ENCODE measurements at regions not wholly inside any gene's neighbourhood (a gene's known extent, or its start where the extent isn't known, plus 50 kb on each side); places are given as distances from the start of the nearest gene placed in this dataset.

DNA sequence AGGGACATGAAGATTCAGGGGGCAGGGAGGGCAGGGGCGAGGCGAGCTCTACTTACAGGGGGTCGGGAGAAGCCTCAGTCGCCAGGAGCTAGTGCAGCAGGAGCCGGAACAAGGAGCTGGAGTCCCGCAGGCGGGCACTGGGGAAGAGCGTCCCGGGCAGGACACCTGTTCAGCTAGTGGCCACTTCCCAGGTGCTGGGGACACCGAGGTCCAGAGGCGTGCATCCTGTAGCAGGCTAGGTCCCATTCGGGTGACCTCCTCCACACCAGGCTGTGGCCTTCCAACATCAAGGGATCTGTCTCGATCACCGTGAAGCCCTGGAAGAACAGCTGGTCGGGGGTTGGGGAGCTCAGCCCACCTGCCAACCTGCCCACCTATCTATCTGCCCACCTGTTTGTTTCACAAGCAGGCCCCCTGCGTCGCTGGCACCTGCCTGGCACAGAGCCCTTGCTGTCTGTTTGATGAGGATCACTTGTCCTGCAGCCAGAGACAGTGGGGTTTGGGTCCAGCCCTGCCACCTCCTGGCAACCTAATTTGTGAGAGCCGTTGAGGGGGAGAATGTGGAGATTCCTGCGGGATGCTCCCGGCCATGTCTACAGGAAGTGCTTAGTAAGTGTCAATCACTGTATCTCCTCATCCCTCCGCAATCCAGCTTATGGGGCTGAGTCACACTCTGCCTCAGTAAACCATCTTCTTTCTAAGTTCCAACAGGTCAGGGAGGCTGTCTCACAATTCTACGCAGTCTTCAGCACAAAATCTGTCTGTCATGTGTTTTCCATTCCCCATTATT is 940.9 kb downstream of the BRD1 start:
- no peak for TF ChIP-seq POLR2AphosphoS5 (IDR thresholded peaks at IDR 0.05; ENCODE audit: low read depth)
- TF ChIP-seq, protein P1, sequence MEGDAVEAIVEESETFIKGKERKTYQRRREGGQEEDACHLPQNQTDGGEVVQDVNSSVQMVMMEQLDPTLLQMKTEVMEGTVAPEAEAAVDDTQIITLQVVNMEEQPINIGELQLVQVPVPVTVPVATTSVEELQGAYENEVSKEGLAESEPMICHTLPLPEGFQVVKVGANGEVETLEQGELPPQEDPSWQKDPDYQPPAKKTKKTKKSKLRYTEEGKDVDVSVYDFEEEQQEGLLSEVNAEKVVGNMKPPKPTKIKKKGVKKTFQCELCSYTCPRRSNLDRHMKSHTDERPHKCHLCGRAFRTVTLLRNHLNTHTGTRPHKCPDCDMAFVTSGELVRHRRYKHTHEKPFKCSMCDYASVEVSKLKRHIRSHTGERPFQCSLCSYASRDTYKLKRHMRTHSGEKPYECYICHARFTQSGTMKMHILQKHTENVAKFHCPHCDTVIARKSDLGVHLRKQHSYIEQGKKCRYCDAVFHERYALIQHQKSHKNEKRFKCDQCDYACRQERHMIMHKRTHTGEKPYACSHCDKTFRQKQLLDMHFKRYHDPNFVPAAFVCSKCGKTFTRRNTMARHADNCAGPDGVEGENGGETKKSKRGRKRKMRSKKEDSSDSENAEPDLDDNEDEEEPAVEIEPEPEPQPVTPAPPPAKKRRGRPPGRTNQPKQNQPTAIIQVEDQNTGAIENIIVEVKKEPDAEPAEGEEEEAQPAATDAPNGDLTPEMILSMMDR (conservative IDR thresholded peaks at IDR 0.05; ENCODE audit: low read depth in 2 of 2): no peak
- no peak for TF ChIP-seq JUNB (IDR thresholded peaks at IDR 0.05; ENCODE audit: unreplicated experiment)
- no peak for TF ChIP-seq ZNF331 (CRISPR knock-in tag; IDR thresholded peaks at IDR 0.05; ENCODE audit: low read depth)
- no peak for TF ChIP-seq EZH2 (IDR thresholded peaks at IDR 0.05; ENCODE audit: low read depth, unreplicated experiment)

All from GM23338 (cell line).